NCI-H446 treated with DMSO at 0.1 percent for 48 hours (cell line): ENCODE measurements at regions not wholly inside any gene's neighbourhood (a gene's known extent, or its start where the extent isn't known, plus 50 kb on each side); places are given as distances from the start of the nearest gene placed in this dataset.
"Not testable (repeated sequence)": the region's sequence is repeated elsewhere in the genome, so short reads cannot be mapped to it uniquely, and the experiment has no call there.

ENCODE experiments used
- DNase-seq: peaks from one replicate; lab custom pipeline; 2025; lab: John Stamatoyannopoulos, UW

GRCh38 chr7:92972441-92972840 lies 136.1 kb upstream of the CDK6 start:
- no peak for DNase-seq

GRCh38 chr7:92969061-92969460 lies 132.7 kb upstream of the CDK6 start:
- no peak for DNase-seq

DNA sequence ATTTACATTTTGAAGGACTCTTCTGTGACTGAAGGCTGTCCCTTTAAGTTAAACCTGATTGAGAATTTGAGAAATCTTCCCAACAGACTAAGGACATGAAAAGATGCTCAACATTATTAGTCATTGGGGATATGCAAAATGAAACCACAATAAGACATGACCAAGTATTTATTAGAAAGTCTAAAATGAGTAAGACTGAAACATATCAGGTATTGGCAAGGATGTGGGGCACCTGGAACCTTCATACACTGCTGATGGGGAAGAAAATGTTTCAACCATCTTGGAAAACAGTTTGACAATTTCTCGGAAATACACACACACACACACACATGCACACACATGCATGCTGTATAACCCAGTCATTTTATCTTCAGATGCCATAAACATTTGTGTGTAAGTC lies 132.1 kb upstream of the CDK6 start:
- DNase-seq = no peak

- no peak for DNase-seq
These were observed 130.9 kb upstream of the CDK6 start for GRCh38 chr7:92967238-92967637.

GRCh38 chr7:92964141-92964540 lies 127.8 kb upstream of the CDK6 start:
- DNase-seq = no peak

- DNase-seq = peak; percentile 48
These were observed 127.2 kb upstream of the CDK6 start for GRCh38 chr7:92963566-92963965.

DNA sequence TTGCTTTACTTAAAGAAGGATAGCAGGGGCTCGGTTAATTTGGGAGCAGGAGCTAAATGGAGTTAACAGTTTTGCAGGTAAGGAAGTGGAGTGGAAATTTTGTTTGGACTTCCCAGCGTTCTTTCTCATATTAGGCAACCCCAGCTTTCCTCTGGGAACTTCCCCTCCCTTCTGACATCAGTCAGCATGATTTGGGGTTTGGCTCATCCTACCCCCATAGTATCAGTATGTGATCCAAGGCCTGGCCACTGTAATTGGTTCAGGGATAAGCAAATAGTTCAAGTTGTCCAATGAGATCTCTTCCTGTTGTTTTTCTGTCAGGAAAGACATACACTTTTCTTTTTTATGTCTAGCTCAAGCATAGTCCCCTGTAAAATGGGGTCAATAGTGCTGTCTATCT lies 125.6 kb upstream of the CDK6 start:
- DNase-seq = no peak

- no peak for DNase-seq
These were observed 120.2 kb upstream of the CDK6 start for GRCh38 chr7:92956575-92956974.

DNA sequence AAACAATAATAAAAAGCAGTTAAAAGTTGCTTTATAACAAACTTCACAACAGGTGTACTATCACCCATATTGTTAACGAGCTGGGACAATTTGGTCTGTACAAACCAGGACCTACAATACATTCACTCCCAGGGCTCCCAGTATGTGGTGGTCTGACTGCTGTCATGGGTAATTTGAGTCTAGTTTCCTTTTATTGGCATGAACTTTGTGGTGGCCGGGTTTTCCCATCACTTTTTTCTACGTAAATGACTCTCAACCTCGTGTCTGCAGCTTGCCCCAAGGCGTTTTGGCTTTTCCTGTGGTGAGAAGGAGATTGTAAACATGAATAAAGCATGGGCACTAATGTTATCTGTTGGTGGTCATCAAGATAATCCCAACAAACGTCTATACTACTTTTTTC lies 118.7 kb upstream of the CDK6 start:
- DNase-seq = no peak

DNA sequence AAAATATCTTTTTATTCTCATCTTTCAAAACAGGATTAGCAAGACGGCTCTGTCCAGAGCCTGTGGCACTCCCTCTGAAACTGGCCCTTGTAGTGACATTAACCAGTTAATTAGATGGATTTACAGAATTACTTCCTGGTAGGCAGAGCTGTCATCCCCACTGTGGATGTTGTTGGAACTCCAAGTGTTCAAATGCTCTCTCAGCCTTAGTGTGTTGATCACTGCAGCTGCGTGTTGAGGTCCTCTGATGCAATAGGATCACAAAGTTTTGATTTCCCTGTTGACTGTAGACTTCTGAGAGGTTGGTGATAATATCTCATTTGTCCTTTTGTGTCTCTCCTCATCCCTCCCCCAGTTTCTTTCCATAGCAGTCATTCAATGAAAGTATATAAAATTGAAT lies 117.3 kb upstream of the CDK6 start:
- DNase-seq = no peak

GRCh38 chr7:92949748-92950147 lies 113.4 kb upstream of the CDK6 start:
- no peak for DNase-seq

GRCh38 chr7:92945840-92946239 lies 109.5 kb upstream of the CDK6 start:
- DNase-seq = no peak

GRCh38 chr7:92944633-92945032 lies 108.3 kb upstream of the CDK6 start:
- no peak for DNase-seq

GRCh38 chr7:92942706-92943105 lies 106.3 kb upstream of the CDK6 start:
- DNase-seq = not testable (repeated sequence)

GRCh38 chr7:92939666-92940360 lies 103.4 kb upstream of the CDK6 start:
- DNase-seq = no peak

DNA sequence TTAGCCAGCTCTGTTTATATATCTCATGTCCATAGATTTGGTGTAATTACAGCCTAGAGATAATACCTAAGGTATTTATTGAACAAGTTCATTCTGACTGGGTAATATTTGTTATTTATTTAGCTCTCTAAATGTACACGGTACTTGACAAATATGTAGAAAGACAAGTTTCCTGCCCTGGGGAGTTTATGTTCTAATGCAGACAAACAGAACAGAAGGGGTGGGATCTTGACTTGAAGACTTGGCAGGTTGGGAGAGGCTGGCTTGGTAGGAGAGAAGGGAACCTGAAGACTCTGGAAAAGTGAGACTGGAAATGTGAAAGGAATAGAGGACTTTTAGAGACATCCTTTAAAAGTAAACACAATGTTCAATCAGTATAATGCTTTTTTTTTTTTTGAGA lies 97.7 kb upstream of the CDK6 start:
- no peak for DNase-seq

- DNase-seq = no peak
These were observed 96.1 kb upstream of the CDK6 start for GRCh38 chr7:92932450-92932849.

- DNase-seq = no peak
These were observed 94.0 kb upstream of the CDK6 start for GRCh38 chr7:92930404-92930803.

GRCh38 chr7:92926697-92927044 lies 90.3 kb upstream of the CDK6 start:
- DNase-seq = no peak

- no peak for DNase-seq
These were observed 89.7 kb upstream of the CDK6 start for GRCh38 chr7:92925876-92926696.

DNA sequence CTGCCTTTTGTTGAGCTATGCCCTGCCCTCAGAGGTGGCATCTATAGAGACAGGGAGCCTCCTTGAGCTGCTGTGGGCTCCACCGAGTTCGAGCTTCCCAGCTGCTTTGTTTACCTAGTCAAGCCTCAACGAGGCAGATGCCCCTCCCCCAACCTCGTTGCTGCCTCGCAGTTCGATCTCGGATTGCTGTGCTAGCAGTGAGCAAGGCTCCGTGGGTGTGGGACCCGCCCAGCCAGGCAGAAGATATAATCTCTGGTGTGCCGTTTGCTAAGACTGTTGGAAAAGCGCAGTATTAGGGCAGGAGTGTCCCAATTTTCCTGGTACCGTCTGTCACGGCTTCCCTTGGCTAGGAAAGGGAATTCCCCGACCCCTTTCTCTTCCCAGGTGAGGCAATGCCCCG lies 88.4 kb upstream of the CDK6 start:
- DNase-seq = no peak

- no peak for DNase-seq
These were observed 80.9 kb upstream of the CDK6 start for GRCh38 chr7:92917230-92917629.

DNA sequence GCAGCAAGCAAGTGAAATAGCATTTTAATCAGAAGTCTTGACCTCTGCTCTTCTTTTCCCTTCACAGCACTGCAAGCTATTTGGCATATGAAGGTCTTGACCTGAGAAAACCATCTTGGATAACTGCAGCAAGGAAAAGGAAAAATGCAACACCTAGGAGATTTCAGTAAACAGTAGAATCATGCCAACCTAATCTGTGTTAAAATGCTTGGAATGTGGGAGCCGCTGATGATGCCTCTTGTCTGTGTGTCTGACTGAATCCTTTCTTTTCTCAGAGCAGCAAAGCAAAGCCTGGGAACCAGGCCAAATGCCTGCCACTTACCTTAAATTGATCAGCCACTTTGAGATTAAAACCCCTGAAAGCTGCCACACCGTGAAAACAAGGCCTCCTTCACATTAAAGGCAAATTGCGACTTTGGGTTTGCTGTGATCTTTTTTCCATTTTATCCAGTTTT lies 80.4 kb upstream of the CDK6 start:
- DNase-seq = no peak

GRCh38 chr7:92915348-92915747 lies 79.0 kb upstream of the CDK6 start:
- DNase-seq = no peak
